Panc1 (cell line): ENCODE measurements at regions not wholly inside any gene's neighbourhood (a gene's known extent, or its start where the extent isn't known, plus 50 kb on each side); places are given as distances from the start of the nearest gene placed in this dataset.

ENCODE experiments used
- ATAC-seq: fragments of 200-7000 bp; cut with Tn5 transposase; 2 replicates; pipeline ENCODE4 v1.9.1; 2020; ENCODE audit warnings: mild to moderate bottlenecking, moderate library complexity
- BruUV-seq: library from RNA; stranded (reverse); fragments of 400-500 nt; replicated peaks from 2 replicates; lab custom pipeline; 2021; lab: Mats Ljungman, UMichigan
- CTCF ChIA-PET: fragments of 300-600 bp; sonication (Branson Sonifier 250); formaldehyde crosslinking; loops from one replicate; lab custom pipeline; 2022; ENCODE audit warnings: antibody characterized with exemption; lab: Charles Lee
- POLR2A ChIA-PET: fragments of 300-600 bp; sonication (Branson Sonifier 250); formaldehyde crosslinking; loops from one replicate; lab custom pipeline; 2022; ENCODE audit warnings: antibody characterized with exemption; lab: Charles Lee
- DNase-seq: peaks from one replicate; pipeline ENCODE4 v3.0.0-alpha.2; 2010; ENCODE audit warnings: low read depth, low spot score
- H3K27ac ChIP-seq: 2 replicates; pipeline ENCODE4 v1.5.1; 2011; ENCODE audit warnings: mild to moderate bottlenecking, low read length, inconsistent platforms
- H3K27me3 ChIP-seq: fragments of 200-500 bp; sonication (Bioruptor generic); 2 replicates; pipeline ENCODE4 v1.6.0; 2014; ENCODE audit warnings: low read length, inconsistent platforms; ENCODE audit not compliant: control insufficient read depth, insufficient read depth
- H3K36me3 ChIP-seq: fragments of 200-500 bp; sonication (Bioruptor generic); 2 replicates; pipeline ENCODE4 v1.5.1; 2014; ENCODE audit warnings: inconsistent platforms, mild to moderate bottlenecking, low read length, moderate library complexity; ENCODE audit not compliant: control insufficient read depth, insufficient read depth
- H3K4me1 ChIP-seq: 2 replicates; pipeline ENCODE4 v1.5.1; 2011; ENCODE audit warnings: inconsistent platforms, mild to moderate bottlenecking, low read length, moderate library complexity; ENCODE audit not compliant: control insufficient read depth, insufficient read depth
- H3K4me3 ChIP-seq, 2 experiments: 2 replicates each; pipeline ENCODE4 v1.5.1; 2011 to 2012; ENCODE audit warnings: low read depth in 2 of 2, low read length in 2 of 2, mild to moderate bottlenecking in 2 of 2, inconsistent platforms in 1 of 2, moderate library complexity in 1 of 2
- H3K9me3 ChIP-seq: fragments of 200-500 bp; sonication (Bioruptor generic); 2 replicates; pipeline ENCODE4 v1.5.1; 2014; ENCODE audit warnings: low read depth, mild to moderate bottlenecking, inconsistent platforms, low read length, moderate library complexity; ENCODE audit not compliant: control insufficient read depth, insufficient read depth
- CTCF ChIP-seq: fragments of 450-650 bp; IDR thresholded peaks from 2 replicates; pipeline ENCODE4 v1.5.1; 2017; ENCODE audit warnings: mild to moderate bottlenecking
- POLR2AphosphoS5 ChIP-seq: IDR thresholded peaks from 2 replicates; pipeline ENCODE4 v1.6.1; 2012; ENCODE audit warnings: mild to moderate bottlenecking, low read depth, low read length, moderate library complexity
- REST ChIP-seq, 2 experiments: IDR thresholded peaks; 2 replicates each; pipeline ENCODE4 v1.6.1; 2011 to 2012; ENCODE audit warnings: low read depth in 2 of 2, control low read depth in 1 of 2, low read length in 1 of 2, mild to moderate bottlenecking in 1 of 2, moderate library complexity in 1 of 2; ENCODE audit not compliant: insufficient read depth in 1 of 2
- SIN3A ChIP-seq: IDR thresholded peaks from 2 replicates; pipeline ENCODE4 v1.6.1; 2012; ENCODE audit warnings: low read depth, mild to moderate bottlenecking, low read length, moderate library complexity, borderline replicate concordance; ENCODE audit not compliant: insufficient read depth
- TCF7L2 ChIP-seq: IDR thresholded peaks from 2 replicates; pipeline ENCODE4 v1.6.1; 2011; ENCODE audit warnings: mild to moderate bottlenecking, low read depth, low read length, inconsistent platforms
- in situ Hi-C: cut with HindIII; loops from 2 replicates; pipeline ENCODE4 v1.10.0; 2016; ENCODE audit warnings: low sequenced_read_pairs, low pct_unique_long_range_greater_than_20kb
- intact Hi-C: fragments of 100-400 bp; cut with micrococcal nuclease; formaldehyde crosslinking; loops from one replicate; pipeline ENCODE4 v1.10.0; 2022; ENCODE audit not compliant: unreplicated experiment

GRCh38 chr11:109150581-109150980, 271.4 kb upstream of the C11orf87 start:
- ATAC-seq (no peak), DNase-seq (no peak)
- Histone ChIP-seq H3K4me3 (no peak overlapping the region), H3K27ac (no peak overlapping the region), H3K36me3 (no peaks in the 10 kb centered on the region), H3K9me3 (no peaks in the 10 kb centered on the region), H3K27me3 (no peaks in the 10 kb centered on the region), H3K4me1 (no peaks in the 10 kb centered on the region)
- CTCF ChIA-PET: no interaction called here
- in situ Hi-C loops: no loop called here
- intact Hi-C loops: no loop called here
- BruUV-seq: no TSS peak
- POLR2A ChIA-PET: no interaction called here
- TF ChIP-seq POLR2AphosphoS5: no peak

DNA sequence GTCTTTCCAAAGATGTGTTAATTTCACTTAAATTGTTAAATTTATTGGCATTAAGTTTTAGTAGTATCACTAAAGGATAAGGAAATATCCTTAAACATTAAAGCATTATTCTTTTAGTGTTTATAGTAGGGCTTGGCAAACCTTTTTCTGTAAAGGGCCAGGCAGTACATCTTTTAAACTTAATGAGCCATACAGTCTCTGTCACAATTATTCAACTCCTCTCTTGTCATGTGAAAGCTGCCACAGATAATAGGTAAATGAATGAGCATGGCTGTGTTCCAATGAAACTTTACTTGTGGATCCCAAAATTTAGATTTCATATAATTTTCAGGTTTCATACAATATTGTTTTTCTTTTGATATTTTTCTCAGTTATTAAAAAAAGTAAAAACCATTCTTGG, 268.2 kb upstream of the C11orf87 start:
- DNase-seq (no peak), ATAC-seq (no peak)
- H3K27me3 ChIP-seq: no peaks in the 10 kb centered on the region
- 0 out of 2 replicates have a peak, but pooled peaks cover 5% of the 10 kb centered on the region for H3K9me3 ChIP-seq
- H3K36me3 ChIP-seq: no peaks in the 10 kb centered on the region
- POLR2A ChIA-PET: no interaction called here
- H3K4me3 ChIP-seq: no peak overlapping the region
- no peaks in the 10 kb centered on the region for H3K4me1 ChIP-seq
- no peak for TF ChIP-seq CTCF
- no peak for TF ChIP-seq TCF7L2
- TF ChIP-seq POLR2AphosphoS5: no peak
- no peak for TF ChIP-seq SIN3A
- no peak for TF ChIP-seq REST (IDR thresholded peaks at IDR 0.05; ENCODE audit: insufficient read depth in 1 of 2, low read depth in 2 of 2, low read length in 1 of 2)
- intact Hi-C loops: no loop called here
- BruUV-seq: no TSS peak
- in situ Hi-C loops: no loop called here
- H3K27ac ChIP-seq: no peak overlapping the region
- CTCF ChIA-PET: no interaction called here

GRCh38 chr11:109155291-109155690, 266.7 kb upstream of the C11orf87 start:
- H3K27ac ChIP-seq: no peak overlapping the region
- no peaks in the 10 kb centered on the region for H3K36me3 ChIP-seq
- ChIA-PET POLR2A (no interaction called here), CTCF (no interaction called here)
- DNase-seq (no peak), ATAC-seq (no peak)
- intact Hi-C loops: no loop called here
- 0 out of 2 replicates have a peak, but pooled peaks cover 5% of the 10 kb centered on the region for H3K9me3 ChIP-seq
- in situ Hi-C loops: no loop called here
- no peaks in the 10 kb centered on the region for H3K27me3 ChIP-seq
- TF ChIP-seq SIN3A (no peak), REST (IDR thresholded peaks at IDR 0.05; ENCODE audit: insufficient read depth in 1 of 2, low read depth in 2 of 2, low read length in 1 of 2) (no peak), POLR2AphosphoS5 (no peak), TCF7L2 (no peak), CTCF (no peak)
- H3K4me1 ChIP-seq: no peaks in the 10 kb centered on the region
- no peak overlapping the region for H3K4me3 ChIP-seq
- no TSS peak for BruUV-seq
